Muscle layer of duodenum (tissue), 2 donors: ENCODE measurements at regions not wholly inside any gene's neighbourhood (a gene's known extent, or its start where the extent isn't known, plus 50 kb on each side); places are given as distances from the start of the nearest gene placed in this dataset.

Experiments
- H3K27ac ChIP-seq: one replicate; pipeline ENCODE4 v1.7.0; 2013; ENCODE audit warnings: mild to moderate bottlenecking, low read length
- H3K27me3 ChIP-seq: one replicate; pipeline ENCODE4 v1.7.0; 2013; ENCODE audit warnings: low read depth, mild to moderate bottlenecking, control low read depth, low read length
- H3K36me3 ChIP-seq, 2 donors: one replicate each; pipeline ENCODE4 v1.7.0; 2013; ENCODE audit warnings: low read length in 2 of 2, control low read depth in 1 of 2, mild to moderate bottlenecking in 1 of 2; ENCODE audit not compliant: insufficient read depth in 2 of 2, control insufficient read depth in 1 of 2
- H3K4me1 ChIP-seq, 2 donors: one replicate each; pipeline ENCODE4 v1.7.0; 2013; ENCODE audit warnings: low read length in 2 of 2, mild to moderate bottlenecking in 2 of 2, control low read depth in 1 of 2, moderate library complexity in 1 of 2; ENCODE audit not compliant: insufficient read depth in 2 of 2, control insufficient read depth in 1 of 2
- H3K4me3 ChIP-seq, 2 donors: one replicate each; pipeline ENCODE4 v1.7.0; 2013; ENCODE audit warnings: low read length in 2 of 2, low read depth in 1 of 2, mild to moderate bottlenecking in 1 of 2
- H3K9me3 ChIP-seq, 2 donors: one replicate each; pipeline ENCODE4 v1.7.0; 2013; ENCODE audit warnings: low read length in 2 of 2, control low read depth in 1 of 2, mild to moderate bottlenecking in 1 of 2; ENCODE audit not compliant: control insufficient read depth in 1 of 2
- donor health status: healthy.

DNA sequence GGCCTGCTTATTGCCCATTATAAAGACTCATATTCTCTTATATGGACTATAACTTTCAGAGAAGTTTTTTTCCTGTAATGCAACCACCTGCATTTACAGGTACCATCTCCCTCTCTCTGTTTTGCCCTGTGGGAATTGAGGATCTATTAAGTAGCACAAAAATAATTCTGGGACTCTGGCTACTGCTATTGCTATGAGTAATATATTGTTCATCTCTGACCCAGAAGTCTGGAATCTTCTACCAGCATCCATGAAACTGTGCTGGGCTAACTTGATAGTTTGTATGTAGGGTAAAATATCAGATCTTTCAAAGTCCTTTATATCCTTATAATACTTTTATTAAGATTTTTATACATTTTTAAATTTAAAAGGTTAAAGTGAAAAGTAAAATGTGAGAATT is 607.2 kb downstream of the EFNA5 start:
- H3K27me3 ChIP-seq = no peaks in the 10 kb centered on the region

DNA sequence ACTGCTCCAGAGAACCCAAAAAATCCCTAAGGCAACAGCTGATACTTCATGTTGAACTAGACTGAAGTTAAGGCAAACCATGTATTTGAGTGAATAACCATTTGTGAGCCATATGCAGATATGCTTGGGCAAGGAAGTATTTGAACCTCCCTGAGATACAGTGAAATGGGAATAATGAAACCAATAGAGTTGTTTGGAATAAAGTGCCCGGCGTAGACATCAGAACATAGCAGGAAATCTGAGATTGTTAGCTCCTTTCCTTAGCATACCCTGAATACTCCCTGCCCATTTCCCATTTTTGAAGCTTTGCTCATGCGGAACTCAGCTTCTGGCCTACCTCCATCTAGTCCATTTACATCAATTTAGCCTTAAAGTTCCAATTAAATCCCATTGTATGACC is 611.9 kb downstream of the EFNA5 start:
- Histone ChIP-seq H3K4me3 (no peak overlapping the region), H3K27ac (no peak overlapping the region), H3K36me3 (no peaks in the 10 kb centered on the region)

More for the DNA sequence above, 607.2 kb downstream of the EFNA5 start:
- no peaks in the 10 kb centered on the region for H3K9me3 ChIP-seq
- no peaks in the 10 kb centered on the region for H3K36me3 ChIP-seq
- H3K4me1 ChIP-seq = no peaks in the 10 kb centered on the region
- no peak overlapping the region for H3K4me3 ChIP-seq
- H3K27ac ChIP-seq = no peak overlapping the region

DNA sequence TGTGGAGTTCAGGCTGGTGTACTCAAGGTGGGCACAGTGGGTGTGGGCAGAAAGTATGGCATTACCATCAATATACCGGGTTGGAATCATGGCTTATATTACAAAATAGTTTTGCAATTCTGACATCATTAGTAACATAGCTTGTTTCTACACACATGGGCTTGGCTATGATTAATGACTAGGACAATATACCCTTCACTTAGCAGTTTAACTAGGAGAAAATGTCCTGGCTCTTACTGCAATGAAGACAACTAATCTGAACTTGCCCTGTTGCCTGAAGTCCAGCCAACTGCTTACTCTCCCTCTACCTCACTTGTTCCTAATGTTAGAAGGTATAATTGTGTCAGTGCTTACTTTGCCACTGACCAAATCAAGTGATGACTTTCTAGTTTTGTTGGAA is 612.5 kb downstream of the EFNA5 start:
- Histone ChIP-seq H3K4me3 (no peak overlapping the region), H3K27me3 (no peaks in the 10 kb centered on the region), H3K9me3 (no peaks in the 10 kb centered on the region), H3K27ac (no peak overlapping the region), H3K4me1 (no peaks in the 10 kb centered on the region), H3K36me3 (no peaks in the 10 kb centered on the region)

More for the DNA sequence above, 611.9 kb downstream of the EFNA5 start:
- Histone ChIP-seq H3K4me1 (no peaks in the 10 kb centered on the region), H3K9me3 (no peaks in the 10 kb centered on the region), H3K27me3 (no peaks in the 10 kb centered on the region)

- no peak overlapping the region for H3K27ac ChIP-seq
- H3K9me3 ChIP-seq = no peaks in the 10 kb centered on the region
- H3K27me3 ChIP-seq = no peaks in the 10 kb centered on the region
- H3K4me1 ChIP-seq = no peaks in the 10 kb centered on the region
- no peaks in the 10 kb centered on the region for H3K36me3 ChIP-seq
- no peak overlapping the region for H3K4me3 ChIP-seq
Observed at GRCh38 chr5:107056278-107056677, 614.5 kb downstream of the EFNA5 start.

GRCh38 chr5:107047048-107047447 is 623.7 kb downstream of the EFNA5 start:
- H3K27ac ChIP-seq = no peak overlapping the region
- H3K4me1 ChIP-seq = no peaks in the 10 kb centered on the region
- H3K4me3 ChIP-seq = no peak overlapping the region
- H3K36me3 ChIP-seq = no peaks in the 10 kb centered on the region
- H3K27me3 ChIP-seq = no peaks in the 10 kb centered on the region
- H3K9me3 ChIP-seq = no peaks in the 10 kb centered on the region

DNA sequence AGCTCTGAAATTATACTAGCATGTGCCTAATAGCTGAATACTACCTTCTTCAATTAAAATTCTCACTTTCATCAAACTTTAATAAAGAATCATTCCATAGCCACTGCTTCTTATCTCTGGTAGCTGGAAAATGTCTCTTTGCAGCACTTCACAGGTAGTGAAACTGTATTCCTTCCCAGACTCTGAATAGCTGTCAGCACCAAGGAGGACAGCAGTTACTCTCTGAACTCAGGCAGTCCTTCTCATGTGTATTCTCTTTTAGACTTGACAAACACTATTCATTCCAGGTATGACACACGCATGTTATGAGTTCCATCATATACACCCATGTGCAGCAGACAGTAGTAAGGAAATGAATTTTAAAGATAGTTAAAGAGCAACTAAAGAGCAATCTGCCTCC is 627.1 kb downstream of the EFNA5 start:
- no peak overlapping the region for H3K4me3 ChIP-seq
- H3K36me3 ChIP-seq = no peaks in the 10 kb centered on the region
- H3K27me3 ChIP-seq = no peaks in the 10 kb centered on the region
- H3K9me3 ChIP-seq = no peaks in the 10 kb centered on the region
- no peak overlapping the region for H3K27ac ChIP-seq
- no peaks in the 10 kb centered on the region for H3K4me1 ChIP-seq

GRCh38 chr5:107040907-107041306 is 629.8 kb downstream of the EFNA5 start:
- no peaks in the 10 kb centered on the region for H3K36me3 ChIP-seq
- no peaks in the 10 kb centered on the region for H3K9me3 ChIP-seq
- no peak overlapping the region for H3K27ac ChIP-seq
- H3K4me1 ChIP-seq = no peaks in the 10 kb centered on the region
- H3K4me3 ChIP-seq = no peak overlapping the region
- no peaks in the 10 kb centered on the region for H3K27me3 ChIP-seq

DNA sequence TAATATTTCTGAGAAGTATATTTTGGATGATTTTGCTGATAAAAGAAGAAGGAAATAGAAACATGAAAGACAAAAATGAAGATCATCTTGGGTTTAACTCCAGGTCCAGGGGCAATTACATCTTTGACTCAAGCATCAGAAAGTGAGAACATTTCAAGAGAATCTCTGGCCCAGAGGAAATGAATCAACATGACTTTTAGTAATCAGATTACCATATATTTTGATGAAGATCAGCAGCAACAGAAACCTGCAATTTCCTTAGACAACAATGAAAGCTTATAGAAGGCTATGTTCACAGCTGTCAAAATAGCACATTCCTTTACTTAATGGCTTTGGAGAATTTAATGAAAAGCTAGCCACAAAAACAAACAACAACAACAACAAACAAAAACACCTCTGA is 638.1 kb downstream of the EFNA5 start:
- no peak overlapping the region for H3K4me3 ChIP-seq
- H3K9me3 ChIP-seq = no peaks in the 10 kb centered on the region
- no peaks in the 10 kb centered on the region for H3K27me3 ChIP-seq
- no peak overlapping the region for H3K27ac ChIP-seq
- no peaks in the 10 kb centered on the region for H3K4me1 ChIP-seq
- H3K36me3 ChIP-seq = no peaks in the 10 kb centered on the region

DNA sequence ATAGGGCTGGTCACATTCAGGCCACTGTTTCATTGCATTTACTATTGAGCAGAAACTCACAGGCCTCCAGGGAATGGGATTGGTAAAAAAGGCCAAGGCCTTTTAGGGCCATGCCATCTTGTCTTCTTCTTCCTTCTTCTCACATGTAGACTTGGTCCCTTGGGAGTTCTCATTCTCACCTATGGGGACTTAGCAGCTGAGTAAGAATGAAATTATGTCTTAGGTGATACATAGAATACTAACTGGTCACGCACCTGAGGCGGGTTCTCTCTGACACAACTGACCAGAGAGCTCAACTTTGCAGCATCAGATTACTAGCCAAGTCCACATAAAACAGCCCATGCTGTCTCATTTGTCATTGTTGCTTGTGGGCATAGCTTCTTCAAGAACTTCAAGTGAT is 641.8 kb downstream of the EFNA5 start:
- Histone ChIP-seq H3K27me3 (no peaks in the 10 kb centered on the region), H3K4me3 (no peak overlapping the region), H3K36me3 (no peaks in the 10 kb centered on the region), H3K9me3 (no peaks in the 10 kb centered on the region), H3K27ac (no peak overlapping the region), H3K4me1 (no peaks in the 10 kb centered on the region)

GRCh38 chr5:107025712-107026497 is 644.8 kb downstream of the EFNA5 start:
- Histone ChIP-seq H3K27me3 (no peaks in the 10 kb centered on the region), H3K4me1 (no peaks in the 10 kb centered on the region), H3K27ac (no peak overlapping the region), H3K36me3 (no peaks in the 10 kb centered on the region), H3K9me3 (no peaks in the 10 kb centered on the region), H3K4me3 (no peak overlapping the region)

- Histone ChIP-seq H3K4me3 (no peak overlapping the region), H3K9me3 (no peaks in the 10 kb centered on the region), H3K36me3 (no peaks in the 10 kb centered on the region), H3K4me1 (no peaks in the 10 kb centered on the region), H3K27me3 (no peaks in the 10 kb centered on the region), H3K27ac (no peak overlapping the region)
Observed at GRCh38 chr5:107023732-107024131, 647.0 kb downstream of the EFNA5 start.

DNA sequence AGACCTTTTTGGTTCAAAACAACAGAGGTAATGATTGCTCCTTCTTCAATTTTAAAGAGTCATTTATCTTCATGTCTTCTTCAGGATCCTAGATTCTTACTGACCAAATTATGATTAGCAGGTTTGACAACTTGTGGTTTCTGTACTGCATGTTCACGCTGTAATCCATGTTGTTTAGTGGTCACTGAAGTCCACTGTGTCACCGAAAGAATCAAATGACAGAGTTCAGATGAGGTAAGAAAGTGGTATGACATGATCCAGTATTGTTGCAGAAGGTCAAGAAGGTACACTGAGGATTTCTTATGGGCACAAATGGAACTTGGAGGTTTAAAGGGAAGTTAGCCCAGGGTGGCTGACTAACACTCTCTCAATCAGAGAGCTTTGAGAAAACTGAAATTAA is 649.2 kb downstream of the EFNA5 start:
- Histone ChIP-seq H3K4me1 (no peaks in the 10 kb centered on the region), H3K36me3 (no peaks in the 10 kb centered on the region), H3K27ac (no peak overlapping the region), H3K9me3 (no peaks in the 10 kb centered on the region), H3K4me3 (no peak overlapping the region), H3K27me3 (no peaks in the 10 kb centered on the region)
